GM21526 (cell line): ENCODE measurements at regions not wholly inside any gene's neighbourhood (a gene's known extent, or its start where the extent isn't known, plus 50 kb on each side); places are given as distances from the start of the nearest gene placed in this dataset.
"Not testable (repeated sequence)": the region's sequence is repeated elsewhere in the genome, so short reads cannot be mapped to it uniquely, and the experiment has no call there.

ENCODE experiments used
- ATAC-seq: cut with Tn5 transposase; IDR thresholded peaks from one replicate; pipeline ENCODE4 v1.9.1; 2021; ENCODE audit warnings: moderate library complexity; ENCODE audit not compliant: unreplicated experiment, low FRiP score

- ATAC-seq, result not testable (repeated sequence)
Measured at GRCh38 chr10:46645110-46645509, 66.2 kb downstream of the SYT15 start.

DNA sequence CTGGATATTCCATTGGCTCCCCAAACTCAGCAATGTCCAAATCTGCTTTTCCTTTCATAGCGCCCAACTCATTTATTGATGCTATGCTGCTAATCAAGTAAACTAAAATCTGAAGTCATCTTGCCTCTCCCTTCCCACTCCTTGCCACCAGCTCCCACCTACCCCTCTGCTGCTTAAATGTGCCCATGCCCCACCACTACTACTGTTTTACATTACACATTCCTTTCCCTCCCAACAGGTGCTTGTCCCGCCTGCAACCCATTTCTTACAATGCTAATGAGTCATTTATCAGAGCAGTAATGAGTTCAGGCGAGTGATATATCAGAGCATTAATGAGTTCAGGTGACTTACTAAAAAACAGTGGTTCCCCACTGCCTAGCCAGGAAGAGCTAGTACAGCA, 67.2 kb downstream of the SYT15 start:
- ATAC-seq, result not testable (repeated sequence)

DNA sequence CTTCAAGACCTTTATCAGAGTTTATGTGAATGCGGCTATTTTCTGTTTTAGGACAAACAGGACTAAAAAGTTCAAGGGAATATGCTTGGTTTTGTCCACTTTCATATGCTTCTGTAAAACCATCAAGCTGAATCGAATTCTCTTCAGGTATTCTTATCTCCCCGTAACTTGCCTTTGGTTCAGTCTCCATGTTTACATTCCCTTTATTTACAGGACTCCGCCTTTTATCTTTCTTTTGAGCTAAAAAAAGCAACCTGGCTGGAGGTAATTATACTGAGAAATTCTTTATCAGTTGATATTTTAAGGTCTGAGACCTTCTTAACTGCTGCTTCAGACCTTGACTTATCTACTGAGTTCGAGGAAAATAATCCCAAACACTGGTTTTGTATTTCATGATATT, 72.0 kb downstream of the SYT15 start:
- not testable (repeated sequence) for ATAC-seq

DNA sequence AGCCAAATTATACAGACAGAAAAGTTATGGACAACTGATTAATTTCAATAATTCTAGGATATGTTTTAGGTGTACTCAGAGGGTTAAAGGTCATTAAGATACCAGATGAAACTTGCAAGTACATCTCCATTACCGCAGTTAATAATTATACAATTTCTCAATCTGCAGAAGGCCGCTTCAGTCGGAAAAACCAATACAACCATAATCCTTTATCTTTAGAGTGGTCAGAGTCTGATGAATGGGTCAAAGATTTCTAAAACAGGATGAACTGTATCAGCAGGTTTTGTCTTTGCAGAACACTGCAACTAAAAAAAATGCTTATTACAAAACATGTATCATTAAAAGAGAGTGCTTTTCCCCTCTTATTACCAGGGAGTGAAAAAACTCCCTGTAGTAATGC, 78.5 kb downstream of the SYT15 start:
- ATAC-seq, result not testable (repeated sequence)

DNA sequence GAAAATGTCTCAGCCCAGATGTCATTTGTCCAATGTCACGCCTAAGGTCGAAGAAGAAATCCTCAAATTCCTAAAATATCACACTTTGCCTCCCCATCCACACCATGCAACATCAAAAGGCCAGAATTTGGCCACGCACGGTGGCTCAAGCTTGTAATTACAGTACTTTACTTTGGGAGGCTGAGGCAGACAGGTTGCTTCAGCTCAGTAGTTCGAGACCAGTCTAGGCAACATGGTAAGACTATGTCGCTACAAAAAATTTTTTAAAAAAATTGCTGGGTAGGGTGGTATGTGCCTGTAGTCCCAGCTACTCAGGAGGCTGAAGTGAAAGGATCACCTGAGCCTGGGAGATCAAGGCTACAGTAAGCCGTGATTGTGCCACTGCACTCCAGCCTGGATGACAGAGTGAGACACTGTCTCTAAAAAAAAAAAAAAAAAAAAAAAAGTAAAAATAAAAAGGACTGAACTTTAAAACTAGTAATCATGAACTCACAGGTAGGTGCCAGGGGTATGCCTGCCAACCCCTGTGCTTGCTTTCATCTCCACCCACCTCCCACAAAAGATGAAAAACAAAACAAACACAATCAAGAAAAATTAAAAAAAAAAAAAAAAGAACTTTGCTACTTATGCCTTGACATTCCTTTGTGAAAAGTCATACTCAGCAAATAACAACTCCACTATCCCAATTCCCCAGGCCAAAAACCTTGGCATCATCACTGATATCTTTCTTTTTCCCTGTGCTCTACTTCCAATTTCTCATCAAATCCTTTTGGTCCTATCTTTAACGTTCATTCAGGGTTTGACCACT, 81.3 kb downstream of the SYT15 start:
- ATAC-seq, result not testable (repeated sequence)

- ATAC-seq, result not testable (repeated sequence)
Measured at GRCh38 chr10:46660835-46661164, 81.9 kb downstream of the SYT15 start.

GRCh38 chr10:46665536-46665935, 86.6 kb downstream of the SYT15 start:
- ATAC-seq, result not testable (repeated sequence)

- ATAC-seq, result not testable (repeated sequence)
Measured at GRCh38 chr10:46668357-46668997, 89.5 kb downstream of the SYT15 start.

DNA sequence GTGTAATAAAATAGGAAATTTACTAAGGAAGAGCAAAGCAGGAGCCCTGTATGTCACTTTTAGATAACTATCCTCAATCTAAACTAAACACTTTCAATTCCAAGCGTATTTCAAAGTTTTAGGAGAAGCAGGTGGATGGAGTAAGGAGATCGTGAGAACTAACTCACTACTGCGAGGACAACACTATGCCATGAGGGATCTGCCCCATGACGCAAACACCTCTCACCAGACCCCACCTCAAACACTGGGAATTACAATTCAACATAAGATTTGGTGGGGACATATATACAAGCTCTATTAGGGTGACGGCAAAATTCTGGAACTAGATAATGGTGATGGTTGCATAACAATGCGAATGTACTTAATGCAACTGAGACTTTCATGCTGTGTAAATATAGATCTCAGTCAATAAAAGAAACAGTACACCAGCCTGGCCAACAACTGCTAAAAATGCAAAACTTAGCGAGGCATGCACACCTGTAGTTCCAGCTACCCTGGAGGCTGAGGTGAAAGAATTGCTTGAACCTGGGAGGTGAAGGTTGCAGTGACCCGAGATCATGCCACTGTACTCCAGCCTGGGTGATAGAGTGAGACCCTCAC, 99.0 kb downstream of the SYT15 start:
- not testable (repeated sequence) for ATAC-seq

- ATAC-seq, result not testable (repeated sequence)
Measured at GRCh38 chr10:46691397-46691796, 112.5 kb downstream of the SYT15 start.

DNA sequence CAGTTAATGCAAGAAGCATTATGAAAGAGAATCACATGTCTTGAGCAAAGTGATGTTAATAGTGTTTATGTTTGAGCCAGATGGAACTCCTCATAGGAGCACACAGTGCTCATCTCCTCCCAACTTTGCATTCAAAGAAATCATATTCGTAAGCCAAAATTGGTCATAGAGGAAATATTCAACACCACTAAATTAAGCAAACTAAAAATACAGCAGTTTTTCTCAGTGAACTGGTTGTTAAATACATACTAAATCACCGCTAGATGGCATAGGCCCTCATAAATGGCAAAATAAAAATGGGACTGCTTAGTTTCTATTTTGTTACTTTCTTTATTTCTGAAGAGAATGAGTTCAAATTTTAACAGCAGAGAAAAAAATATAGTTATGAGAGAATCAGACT, 114.3 kb downstream of the SYT15 start:
- not testable (repeated sequence) for ATAC-seq

GRCh38 chr10:46717264-46717663, 138.3 kb downstream of the SYT15 start:
- not testable (repeated sequence) for ATAC-seq

DNA sequence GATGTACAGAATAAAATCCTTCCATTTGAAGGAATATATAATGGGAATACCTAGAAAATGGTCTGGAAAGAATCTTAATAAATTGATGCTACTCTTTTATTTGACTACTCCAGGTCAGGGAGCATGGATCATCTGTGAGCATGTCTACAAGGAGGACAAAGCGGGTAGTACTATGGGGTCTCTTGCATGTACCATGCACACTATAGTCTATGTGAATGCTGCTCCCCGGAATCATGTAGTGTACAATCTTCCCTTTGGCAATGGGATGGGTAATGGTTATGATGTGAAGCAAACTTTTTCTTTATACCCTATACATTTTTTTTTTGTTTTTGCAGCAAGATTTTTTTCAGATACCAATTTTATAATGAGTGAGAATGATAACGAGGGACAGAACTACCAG, 139.1 kb downstream of the SYT15 start:
- ATAC-seq, result not testable (repeated sequence)

DNA sequence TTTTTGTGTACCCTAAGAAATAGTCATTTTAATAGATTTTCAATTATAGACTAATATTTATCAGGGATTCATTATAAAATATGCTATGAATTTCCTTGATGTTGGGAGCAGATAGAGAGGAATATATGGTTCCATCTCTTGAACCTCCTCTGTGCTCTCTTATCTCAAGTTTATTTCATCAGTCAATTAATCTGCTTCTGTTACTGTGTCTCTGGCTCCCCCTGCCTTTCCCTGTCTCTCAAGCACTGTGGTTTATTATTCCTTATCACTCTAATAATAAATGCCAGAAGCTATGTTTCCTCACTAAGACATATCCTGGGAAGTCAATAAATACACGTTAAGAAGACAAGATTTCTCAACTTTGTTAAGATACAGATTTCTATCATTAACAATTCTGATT, 141.5 kb downstream of the SYT15 start:
- ATAC-seq, result not testable (repeated sequence)

GRCh38 chr10:46720811-46721518, 142.0 kb downstream of the SYT15 start:
- not testable (repeated sequence) for ATAC-seq

- not testable (repeated sequence) for ATAC-seq
Measured at GRCh38 chr10:46724258-46724657, 145.3 kb downstream of the SYT15 start.

DNA sequence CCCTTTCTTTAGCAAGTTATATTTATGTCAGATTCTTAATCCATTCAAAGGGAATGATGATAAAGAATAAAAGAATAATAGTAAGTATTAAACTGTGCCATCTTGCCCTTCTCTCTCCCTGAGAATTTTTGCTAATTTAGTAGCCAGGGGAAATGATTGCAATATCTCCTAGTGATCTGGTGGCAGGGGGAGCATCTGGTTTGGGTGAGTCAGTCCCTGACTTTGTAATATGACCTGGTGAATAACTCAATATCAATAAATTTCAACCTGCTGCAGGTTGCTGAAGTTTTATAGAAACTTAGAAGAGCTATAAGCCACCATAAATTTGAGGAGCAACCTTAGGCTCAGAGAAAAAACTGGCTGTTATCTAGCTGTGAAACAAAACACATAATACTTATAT, 149.4 kb downstream of the SYT15 start:
- ATAC-seq, result not testable (repeated sequence)

DNA sequence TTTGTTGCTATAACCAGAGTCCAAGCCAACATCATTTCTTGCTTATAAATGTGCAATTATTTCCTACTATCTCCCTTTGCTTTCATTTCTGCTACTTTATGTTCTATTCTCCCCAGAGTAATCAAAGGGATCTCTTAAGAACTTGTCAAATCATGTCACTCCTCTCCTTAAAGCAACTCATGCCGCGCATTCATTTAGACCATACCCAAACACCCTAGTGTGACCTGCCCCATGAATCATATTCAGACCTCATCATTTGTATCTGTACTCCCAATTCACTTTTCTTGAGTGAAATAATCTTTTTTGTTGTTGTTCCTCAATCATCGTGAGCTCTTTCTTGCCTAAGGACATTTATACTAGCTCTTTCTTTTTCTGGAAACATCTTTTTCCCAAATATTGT, 151.8 kb downstream of the SYT15 start:
- ATAC-seq, result not testable (repeated sequence)

- ATAC-seq, result not testable (repeated sequence)
Measured at GRCh38 chr10:46733635-46734261, 154.8 kb downstream of the SYT15 start.

DNA sequence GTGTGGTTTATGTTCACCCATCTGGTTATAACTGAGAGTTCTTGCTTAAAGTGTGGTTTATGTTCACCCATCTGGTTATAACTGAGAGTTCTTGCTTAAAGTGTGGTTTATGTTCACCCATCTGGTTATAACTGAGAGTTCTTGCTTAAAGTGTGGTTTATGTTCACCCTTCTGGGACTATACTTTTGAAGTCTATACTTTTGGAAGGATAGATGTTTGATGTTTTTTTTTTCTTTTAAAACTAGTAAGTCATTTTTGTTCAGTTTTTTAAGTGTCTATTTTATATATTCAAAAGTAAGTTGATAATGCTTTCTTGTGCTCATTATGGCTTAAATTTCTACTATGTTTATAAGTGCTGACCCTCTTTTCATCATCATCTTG, 155.3 kb downstream of the SYT15 start:
- not testable (repeated sequence) for ATAC-seq
